ENCODE measurements at regions not wholly inside any gene's neighbourhood (a gene's known extent, or its start where the extent isn't known, plus 50 kb on each side); places are given as distances from the start of the nearest gene placed in this dataset.
"Not testable (repeated sequence)": the region's sequence is repeated elsewhere in the genome, so short reads cannot be mapped to it uniquely, and the experiment has no call there.

DNA sequence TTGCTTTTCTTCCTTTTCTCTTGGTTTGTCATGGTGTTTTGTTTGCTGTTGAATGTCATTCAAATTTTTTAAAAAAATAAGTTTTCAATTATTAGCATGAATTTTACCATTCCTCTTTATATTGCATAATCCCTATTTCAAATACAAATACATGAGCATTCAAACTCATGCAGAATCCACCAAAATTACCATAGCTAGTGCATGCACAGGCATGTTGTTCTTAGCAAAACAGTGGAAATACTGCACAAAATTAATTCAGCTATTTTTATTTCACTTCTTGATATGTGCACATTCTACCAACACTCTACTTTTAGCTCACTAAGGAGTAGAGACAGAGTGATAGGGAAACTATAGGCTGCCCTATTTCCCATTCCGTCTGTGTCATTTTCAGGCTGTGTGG is 670.1 kb upstream of the LRRN3 start:
- no peak for DNase-seq

DNA sequence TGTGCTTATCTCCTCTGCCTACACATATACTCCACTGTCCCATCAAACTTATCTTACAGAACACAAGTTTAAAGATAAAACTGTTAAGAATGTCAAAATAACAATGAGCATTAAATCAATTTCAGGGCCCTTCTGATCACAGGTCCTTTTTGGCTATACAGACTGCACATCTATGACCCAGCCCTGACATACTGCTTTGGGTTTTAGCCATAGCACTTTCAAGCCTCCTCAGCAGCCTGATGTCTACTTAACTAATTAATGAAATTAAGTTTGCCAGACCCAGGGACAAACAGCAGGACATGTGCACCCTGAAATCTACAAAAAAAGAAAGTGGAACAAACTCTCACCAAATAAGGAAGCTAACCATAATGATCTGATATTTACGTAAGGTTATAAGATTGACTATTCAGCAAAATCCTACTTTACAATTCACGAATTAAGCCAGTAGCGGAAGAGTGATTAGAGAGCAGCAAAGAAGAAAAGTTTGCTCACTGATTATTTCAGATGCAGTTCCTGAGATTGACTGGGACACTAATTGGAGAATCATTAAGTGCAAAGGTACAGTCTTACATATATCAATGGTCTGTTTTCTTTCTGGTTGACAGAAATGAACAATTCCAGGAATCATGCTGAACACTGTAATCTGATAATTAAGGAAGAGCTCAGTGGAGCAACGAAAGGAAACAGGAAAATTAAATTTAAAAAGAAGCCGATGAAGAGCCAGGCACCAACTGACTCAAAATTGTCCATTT is 669.3 kb upstream of the LRRN3 start:
- no peak for DNase-seq

DNA sequence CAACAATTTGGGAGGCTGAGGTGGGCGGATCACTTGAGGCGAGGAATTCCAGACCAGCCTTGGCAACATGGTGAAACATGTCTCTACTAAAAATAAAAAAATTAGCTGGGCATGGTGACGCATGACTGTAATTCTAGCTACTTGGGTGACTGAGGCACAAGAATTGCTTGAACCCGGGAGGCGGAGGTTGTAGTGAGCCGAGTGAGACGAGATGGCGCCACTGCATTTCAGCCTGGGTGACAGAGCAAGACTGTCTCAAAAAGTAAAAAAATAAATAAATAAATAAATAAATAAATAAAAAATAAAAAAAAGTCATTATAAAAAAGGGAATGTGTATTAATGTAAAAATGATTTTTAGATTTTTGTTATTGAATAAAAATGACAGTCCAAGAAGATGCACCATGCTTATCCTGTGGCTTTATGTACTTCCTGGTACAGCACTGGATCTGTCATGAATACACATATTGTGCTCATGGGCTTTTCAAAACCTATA is 658.8 kb upstream of the LRRN3 start:
- DNase-seq: no peak

DNA sequence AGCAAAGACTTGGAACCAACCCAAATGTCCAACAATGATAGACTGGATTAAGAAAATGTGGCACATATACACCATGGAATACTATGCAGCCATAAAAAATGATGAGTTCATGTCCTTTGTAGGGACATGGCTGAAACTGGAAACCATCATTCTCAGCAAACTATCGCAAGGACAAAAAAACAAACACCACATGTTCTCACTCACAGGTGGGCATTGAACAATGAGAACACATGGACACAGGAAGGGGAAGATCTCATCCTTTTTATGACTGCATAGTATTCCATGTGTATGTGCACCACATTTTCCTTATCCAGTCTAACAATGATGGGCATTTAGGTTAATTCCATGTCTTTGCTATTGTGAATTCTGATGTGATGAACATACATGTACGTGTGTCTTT is 652.0 kb upstream of the LRRN3 start:
- DNase-seq: not testable (repeated sequence)

DNA sequence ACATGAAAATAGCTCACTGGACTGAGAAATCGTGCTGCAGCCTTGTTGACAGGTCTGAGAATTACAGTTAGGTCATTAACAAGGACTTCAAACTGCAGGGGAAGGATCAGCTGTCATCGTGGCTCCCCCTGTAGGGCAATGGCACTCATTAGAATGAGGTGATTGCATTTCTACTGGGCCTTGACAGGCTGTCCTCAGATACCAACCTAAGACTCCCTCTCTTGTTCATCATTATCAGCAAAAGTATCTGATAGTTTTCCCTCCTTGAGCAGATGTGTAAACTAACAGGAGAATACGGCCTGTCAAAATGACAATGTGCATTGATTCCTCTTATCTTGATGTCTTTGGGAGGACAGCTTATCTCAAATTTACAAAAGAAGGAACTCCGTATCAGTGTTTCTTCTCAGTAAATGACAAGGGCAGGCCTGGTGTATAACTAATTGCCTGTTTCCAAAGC is 648.5 kb upstream of the LRRN3 start:
- peak; percentile 75 to 76 for DNase-seq

DNA sequence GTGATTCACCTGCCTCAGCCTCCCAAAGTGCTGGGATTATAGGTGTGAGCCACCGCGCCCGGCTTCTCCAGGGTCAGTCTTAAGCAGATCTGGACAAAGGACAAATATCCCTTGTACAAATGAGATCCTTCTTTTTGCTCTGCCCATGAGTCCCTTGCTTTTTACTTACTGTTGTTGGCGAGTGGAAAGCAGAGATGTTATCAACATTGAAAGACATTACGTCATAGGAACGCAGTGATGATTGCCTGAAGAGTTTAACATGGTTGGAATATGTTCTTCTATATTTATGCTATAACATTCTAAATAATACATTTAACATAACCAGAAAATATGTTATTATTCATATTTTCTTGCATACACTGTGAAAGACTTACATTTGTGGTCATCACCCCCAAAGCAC is 644.3 kb upstream of the LRRN3 start:
- no peak for DNase-seq

DNA sequence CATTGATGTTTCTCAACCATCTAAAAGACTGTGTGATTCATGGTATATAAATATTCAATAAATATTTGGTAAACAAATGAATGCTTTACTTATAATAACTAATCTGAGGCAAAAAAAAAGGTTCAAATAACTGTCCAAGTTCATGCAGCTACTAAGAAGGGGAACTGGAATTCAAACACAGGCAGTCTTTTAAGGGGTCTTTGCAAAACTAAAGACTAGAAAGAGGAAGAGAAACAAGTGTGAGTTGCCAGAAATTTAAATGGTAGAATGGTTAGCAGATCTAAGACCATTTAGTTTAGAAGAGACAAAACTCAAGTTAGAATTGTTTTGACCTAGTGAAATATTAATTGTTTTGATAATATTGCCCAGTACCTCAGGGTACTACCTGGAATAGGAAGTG is 642.0 kb upstream of the LRRN3 start:
- DNase-seq: no peak

DNA sequence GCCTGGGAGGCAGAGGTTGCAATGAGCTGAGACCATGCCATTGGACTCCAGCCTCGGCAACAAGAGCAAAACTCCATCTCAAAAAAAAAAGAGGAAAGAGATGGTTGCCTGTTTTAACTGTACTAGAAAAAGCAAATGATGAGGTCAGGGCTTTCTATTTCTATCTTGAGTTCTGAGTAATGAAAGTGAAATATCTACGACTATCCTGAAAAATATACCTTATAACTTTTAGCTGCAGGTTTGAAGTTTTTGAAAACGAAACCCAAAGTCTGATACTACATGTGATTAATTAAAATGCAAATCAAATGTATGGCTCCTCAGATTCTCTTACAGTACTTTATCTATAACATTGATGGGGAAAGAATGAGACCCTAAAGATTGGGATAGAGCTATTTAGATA is 636.2 kb upstream of the LRRN3 start:
- DNase-seq: no peak

DNA sequence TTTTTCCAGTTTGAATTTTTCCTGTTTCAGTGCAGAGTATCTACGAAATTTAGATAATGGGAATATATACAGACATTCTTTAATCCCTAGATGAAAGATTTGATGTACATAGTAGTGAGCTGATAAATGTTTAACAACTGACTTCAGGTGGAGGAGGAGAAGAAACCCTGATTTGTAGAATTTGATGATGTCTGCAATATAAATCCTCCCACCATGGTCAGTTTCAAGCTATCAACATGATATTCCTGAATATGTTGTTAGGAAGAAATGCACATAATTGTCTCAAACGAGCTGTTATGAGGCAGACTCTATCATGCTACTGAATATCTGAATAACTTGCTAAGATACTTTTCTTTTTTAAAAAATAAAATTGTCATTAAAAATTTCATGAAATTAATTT is 629.3 kb upstream of the LRRN3 start:
- DNase-seq: no peak

DNA sequence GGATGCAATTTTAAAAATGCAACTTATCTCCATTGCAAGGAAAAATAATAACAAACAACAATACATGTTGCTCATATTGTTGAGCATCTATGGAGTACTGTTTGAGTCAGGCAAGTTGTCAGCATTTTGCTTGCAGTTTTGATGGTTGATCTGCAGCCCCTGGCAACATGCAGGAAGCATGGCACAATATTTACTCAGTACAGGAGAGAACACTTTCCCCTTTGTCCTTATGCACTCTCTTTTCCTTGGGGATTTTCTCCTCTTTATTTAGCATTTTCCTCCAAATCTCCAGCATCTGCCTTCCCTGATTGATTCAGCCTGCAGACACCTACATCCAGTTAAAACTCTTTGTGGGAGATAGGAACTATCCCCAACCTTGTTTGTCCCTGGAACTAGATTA is 620.5 kb upstream of the LRRN3 start:
- DNase-seq: no peak

DNA sequence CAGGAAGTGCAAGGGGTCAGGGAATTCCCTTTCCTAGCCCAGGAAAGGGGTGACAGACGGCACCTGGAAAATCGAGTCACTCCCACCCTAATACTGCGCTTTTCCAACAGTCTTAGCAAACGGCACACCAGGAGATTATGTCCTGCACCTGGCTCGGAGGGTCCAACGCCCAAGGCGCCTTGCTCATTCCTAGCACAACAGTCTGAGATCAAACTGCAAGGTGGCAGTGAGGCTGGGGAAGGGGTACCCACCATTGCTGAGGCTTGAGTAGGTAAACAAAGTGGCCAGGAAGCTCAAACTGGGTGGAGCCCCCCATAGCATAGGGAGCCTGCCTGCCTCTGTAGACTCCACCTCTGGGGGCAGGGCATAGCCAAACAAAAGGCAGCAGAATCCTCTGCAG is 618.5 kb upstream of the LRRN3 start:
- DNase-seq: not testable (repeated sequence)

DNA sequence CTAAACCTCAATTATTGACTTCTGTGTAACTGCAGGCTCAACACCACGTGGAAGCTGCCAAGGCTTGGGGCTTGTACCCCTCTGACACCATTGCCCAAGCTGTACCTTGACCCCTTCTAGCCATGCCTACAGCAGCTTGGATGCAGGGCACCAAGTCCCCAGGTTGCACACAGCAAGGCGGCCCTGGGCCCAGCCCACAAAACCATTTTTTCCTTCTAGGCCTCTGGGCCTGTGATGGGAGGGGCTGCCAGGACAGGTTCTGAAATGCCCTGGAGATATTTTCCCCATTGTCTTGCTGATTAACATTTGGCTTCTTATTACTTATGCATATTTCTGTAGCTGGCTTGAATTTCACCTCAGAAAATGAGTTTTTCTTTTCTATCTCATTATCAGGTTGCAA is 610.0 kb upstream of the LRRN3 start:
- no peak for DNase-seq

DNA sequence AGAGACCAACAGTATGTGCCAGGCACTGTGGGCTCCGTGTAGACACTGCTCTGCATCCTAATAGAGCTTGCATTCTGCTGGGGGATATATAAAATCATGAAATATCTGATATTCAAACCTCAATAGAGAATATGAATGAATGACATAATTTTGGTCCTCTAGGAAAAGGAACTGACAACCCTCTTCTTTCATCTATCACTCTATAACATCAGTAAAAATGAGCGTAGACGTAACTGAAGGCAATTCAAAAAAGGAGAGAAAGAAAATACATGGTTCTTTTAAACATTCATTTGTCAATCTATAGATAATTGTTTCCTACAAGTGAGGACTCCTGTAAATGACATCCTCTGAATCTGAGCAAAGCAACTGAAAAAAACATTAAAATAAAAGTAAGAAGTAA is 607.4 kb upstream of the LRRN3 start:
- no peak for DNase-seq

DNA sequence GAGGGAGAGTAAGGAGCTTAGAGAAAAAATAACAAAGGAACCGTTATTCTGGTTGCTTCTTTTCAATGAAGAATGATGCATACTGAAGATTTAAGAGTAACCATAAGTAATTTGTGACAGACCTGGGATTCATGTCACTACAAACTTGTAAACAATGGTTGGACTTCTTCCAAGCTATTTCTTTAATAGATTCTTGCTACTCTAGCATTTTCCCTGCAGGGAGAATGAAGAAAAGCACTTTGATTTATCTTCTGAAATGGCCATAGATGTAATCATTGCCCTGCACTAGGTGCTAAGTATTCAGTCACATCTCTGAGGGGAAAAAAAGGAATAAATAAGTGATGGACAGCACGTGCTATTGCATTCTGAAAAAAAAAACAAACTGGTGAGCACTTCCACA is 606.6 kb upstream of the LRRN3 start:
- DNase-seq: no peak

DNA sequence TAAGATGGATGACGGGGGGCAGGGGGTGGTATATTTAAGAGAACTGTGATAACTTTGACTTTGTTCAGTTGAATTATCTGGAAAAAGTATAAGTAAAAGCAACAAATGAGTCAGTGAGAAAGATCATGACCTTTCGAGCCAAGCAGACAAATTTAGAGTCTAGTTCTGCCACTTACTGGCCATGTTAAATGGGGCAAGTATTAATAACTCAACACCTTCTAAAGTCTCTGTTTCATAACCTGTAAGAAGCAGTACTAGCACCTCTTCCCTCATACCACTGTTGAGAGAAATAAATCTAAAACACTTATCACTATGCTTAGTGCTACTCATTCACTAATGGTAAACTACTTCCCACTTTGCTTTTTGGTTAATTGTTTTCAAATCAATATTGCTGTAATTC is 604.4 kb upstream of the LRRN3 start:
- no peak for DNase-seq

DNA sequence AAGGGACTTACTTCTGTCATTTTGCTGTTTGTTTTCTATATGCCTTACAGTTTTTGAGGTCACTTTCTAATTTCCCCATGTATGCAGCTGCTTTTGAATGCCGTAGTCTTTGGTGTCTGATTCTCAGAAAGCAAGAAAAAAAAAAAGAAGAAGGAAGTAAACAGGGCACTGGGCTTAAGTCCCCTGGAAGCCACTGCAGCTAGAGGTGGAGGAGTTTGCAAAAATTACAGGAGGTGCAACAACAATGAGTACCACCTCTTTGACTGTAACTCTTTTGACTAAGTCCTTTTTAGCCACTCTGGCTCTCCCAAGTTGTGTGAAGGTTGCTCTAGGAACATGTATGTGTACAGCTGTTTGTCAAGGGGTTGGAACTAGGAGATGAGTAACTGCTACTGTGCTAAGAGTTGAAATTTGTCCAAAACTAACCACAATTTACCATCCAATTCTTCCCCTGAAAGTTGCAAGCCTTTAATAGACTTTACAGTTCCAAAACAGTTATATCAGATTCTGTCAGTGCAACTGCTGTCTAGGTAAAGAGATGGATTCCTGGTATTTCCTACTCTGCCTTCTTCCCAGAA is 588.0 kb upstream of the LRRN3 start:
- DNase-seq: no peak

DNA sequence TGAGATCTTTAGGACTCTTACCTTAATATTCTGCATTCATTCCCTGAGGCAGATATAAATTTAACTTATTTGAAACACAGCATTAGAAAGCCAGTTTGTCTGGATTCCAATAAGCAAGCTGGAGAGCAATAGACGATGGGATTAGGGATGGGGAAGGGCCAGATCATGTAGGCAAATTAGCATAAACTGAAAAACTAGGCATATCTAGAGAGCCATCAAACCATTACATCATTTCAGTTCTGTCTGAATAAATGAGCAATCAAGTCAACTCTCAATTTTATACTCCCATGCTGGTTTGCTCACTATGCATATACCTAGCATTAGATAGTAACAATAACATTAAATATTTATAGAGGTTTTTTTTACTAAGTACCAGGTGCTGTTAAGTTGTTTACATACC is 583.6 kb upstream of the LRRN3 start:
- peak in 1 of 2 experiments; percentile 1 for DNase-seq

DNA sequence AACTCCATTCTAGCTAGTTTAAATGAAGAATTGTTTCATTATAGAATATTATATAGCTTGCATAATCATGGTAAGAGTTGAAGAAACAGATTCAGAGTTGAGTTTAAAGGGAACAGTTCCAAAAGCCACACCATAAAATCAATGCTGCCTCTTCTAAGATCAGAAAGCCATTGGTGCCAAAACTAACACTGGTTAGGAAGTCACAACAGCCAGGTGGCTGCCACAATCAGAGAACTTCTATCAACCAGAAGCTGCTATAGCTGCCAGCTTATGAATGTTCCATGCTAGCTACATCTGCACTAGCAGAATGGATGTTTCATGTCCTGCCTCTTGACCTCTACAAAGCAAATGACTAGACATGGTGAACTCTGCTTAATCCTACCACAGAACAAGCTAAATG is 583.1 kb upstream of the LRRN3 start:
- DNase-seq: no peak

DNA sequence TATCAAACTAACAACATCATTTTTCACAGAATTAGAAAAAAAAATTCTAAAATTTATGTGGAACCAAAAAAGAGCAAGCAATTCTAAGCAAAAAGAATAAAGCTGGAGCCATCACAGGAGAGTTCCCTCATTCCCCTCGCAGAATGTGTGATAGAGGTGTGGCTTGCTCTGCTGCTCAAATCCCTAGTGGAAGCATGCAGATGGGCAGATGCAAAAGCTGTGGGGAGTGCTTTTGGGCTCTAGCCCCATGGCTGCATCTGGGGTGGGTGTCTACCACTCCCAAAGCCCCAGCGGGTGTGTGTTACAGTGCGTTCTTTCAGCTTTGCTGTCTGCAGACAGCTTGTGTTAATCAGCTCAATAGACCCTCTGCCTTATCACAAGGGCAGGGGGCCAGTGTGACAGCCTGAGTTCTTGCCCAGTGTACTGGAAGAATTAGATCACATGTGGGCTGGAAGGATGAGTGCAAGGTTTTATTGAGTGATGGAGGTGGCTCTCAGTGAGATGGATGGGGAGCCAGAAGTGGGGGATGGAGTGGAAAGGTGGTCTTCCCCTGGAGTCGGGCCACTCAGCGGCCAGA is 575.9 kb upstream of the LRRN3 start:
- peak in 1 of 2 experiments; percentile 49 for DNase-seq

DNA sequence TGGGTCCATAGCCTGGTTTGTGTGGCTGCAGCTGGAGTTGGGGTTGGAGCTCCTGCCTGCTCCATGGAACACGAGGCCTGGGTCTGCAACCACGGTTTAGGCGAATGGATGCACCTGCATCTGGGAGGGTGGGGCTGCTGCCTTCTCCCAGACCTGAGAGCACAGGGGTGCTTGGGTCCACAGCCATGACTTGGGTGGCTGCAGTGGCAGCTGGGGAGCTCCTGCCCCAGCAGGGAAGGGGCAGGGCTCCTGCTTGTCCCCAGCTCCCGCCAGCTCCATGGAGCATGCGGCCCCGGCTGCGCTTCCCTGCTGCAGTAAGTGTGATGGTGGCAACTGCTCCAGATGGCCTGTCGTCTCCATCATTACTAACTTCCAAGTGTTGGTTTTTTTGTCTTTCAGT is 571.1 kb upstream of the LRRN3 start:
- DNase-seq: no peak

DNA sequence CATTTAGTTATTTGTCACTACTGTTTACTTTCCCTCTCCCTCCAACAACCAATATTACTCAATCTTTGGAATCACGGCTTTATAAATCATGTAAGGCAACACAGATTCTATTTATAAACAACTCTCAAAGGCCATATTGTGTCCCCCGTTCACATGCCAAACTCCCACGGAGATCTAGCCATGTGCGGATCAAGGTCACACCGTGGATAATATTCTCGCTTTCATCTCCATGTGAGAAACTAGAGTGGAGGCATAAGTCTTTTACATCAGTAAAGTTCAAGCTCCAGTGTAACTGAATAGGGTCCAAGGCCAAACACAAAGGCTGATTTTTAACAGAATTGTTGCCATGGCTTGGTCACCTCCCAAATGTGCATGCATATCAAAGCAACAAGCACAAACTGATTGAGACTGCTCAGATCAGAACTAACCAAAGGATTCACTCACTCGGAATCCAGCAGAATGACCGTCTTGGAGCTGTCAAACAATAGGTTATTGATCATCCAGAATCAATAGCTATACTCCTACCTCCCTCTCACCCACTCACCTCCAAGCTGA is 569.5 kb upstream of the LRRN3 start:
- DNase-seq: peak in 1 of 2 experiments; percentile 27

DNA sequence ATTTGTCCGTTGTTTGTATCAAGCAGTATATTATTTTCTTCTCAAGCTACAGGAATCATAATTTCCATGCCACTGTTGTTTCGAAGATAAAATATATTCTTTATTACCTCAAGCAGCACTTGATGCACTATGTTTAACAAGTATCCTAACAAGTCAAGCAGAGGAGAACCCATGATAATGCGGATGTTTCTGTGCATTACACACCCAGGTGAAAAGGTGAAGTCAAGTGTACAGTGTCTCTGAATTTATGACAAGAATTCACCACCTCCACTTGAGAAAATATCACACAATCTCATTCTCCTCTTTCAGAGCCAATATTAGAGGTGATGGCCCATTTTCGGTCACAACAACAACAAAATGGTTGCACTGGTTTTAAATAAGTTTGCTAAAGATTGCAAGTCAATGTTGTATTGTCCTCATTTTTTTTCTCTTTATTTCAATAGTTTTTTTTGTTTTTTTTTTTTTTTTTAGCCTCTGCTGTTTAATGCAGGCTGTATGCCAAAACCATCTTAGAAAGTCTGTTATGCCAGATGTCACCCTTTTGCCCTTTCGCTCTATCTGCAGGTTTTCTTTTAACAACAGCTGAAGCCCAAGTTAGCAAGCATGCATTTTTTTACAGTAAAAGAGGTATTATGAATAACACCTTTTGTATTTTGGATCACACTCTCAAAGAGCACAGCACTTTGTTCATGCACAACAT is 568.7 kb upstream of the LRRN3 start:
- DNase-seq: peak; percentile 84 to 89

DNA sequence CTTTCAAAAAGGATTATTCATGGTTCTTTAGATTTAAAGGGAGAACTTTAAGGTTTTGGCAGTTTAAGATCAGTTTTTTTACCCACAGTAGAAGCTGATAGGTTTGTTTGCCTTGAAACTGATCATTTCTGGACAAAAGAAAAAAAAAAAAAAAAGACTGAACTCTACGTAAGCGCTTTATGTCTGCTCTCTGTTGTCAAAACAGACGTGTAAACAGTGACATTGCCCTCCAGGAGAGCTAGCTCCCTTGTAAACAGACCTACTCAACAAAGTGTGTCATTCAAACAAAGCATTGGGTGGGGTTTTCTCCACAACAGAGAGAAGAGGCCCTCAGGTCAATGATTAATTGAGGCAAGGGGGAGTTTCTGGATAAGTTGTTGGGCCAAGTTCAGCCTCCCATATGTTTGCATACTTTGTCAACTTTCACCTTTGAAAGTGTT is 568.1 kb upstream of the LRRN3 start:
- DNase-seq: peak; percentile 14 to 36
